ENCODE measurements at regions not wholly inside any gene's neighbourhood (a gene's known extent, or its start where the extent isn't known, plus 50 kb on each side); places are given as distances from the start of the nearest gene placed in this dataset.

DNA sequence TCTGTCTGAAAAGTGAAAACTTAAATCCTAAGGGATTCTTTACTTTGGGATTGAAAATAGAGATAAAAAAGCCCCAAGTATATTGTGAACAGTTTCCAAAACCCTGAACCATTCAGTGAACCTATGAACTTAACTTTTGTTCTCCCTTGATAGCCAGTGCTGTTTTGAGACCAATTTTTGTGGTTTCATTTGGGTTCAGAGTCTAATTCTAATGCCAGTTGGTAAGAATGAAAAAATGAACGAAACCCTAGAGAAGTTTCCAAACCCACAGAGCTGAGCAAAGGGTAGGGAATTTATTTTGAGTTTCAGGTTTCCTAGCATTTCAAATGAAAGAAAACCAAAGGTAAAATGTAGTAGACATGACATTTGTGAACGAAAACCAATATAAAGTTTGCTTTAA lies 1366.8 kb downstream of the EFNA5 start:
- Histone ChIP-seq H3K79me1 (ENCODE audit: insufficient read depth, low read depth, low read length, poor library complexity, severe bottlenecking) (no peaks in the 10 kb centered on the region), H4K91ac (ENCODE audit: insufficient read length, low read depth, low read length) (no peak overlapping the region), H3K23me2 (ENCODE audit: insufficient read length, low read depth, low read length, poor library complexity, severe bottlenecking) (no peaks in the 10 kb centered on the region), H3K56ac (ENCODE audit: insufficient read length, low read depth, low read length) (no peak overlapping the region), H2AFZ (ENCODE audit: low read length) (no peak overlapping the region), H3K4me1 (ENCODE audit: insufficient read depth, low read length) (peaks cover 4% of the 10 kb centered on the region; the same call in 1 of the 2 replicates), H3K79me2 (ENCODE audit: insufficient read depth, low read length) (no peaks in the 10 kb centered on the region), H3K4me2 (ENCODE audit: insufficient read depth, insufficient read length, low read length) (no peak overlapping the region), H4K8ac (replicated peaks; ENCODE audit: insufficient read length, low read depth, low read length) (no peak overlapping the region), H3K14ac (ENCODE audit: insufficient read depth, low read length) (no peak overlapping the region), H3K27ac (ENCODE audit: insufficient read length, low read depth, low read length) (no peak overlapping the region), H4K20me1 (ENCODE audit: control insufficient read depth, insufficient read depth, insufficient read length) (no peaks in the 10 kb centered on the region), H2BK5ac (ENCODE audit: insufficient read length, low read length) (no peak overlapping the region), H2AK5ac (ENCODE audit: insufficient read length, low read length) (no peak overlapping the region), H3K9ac (ENCODE audit: extremely low read depth, insufficient read length, low read length) (no peak overlapping the region), H4K5ac (ENCODE audit: insufficient read length, low read depth, low read length) (no peak overlapping the region), H2BK120ac (ENCODE audit: low read depth, low read length, poor library complexity, severe bottlenecking) (no peak overlapping the region), H2BK12ac (ENCODE audit: insufficient read length, low read depth, low read length) (no peak overlapping the region), H3T11ph (ENCODE audit: low read length) (no peak overlapping the region), H3K23ac (ENCODE audit: insufficient read length, low read depth, low read length) (no peak overlapping the region), H3K27me3 (ENCODE audit: insufficient read depth, low read length) (no peaks in the 10 kb centered on the region), H3K9me3 (ENCODE audit: control insufficient read depth, low read depth, low read length) (no peaks in the 10 kb centered on the region), H2BK20ac (ENCODE audit: low read depth, low read length, poor library complexity, severe bottlenecking) (no peak overlapping the region), H3K4ac (ENCODE audit: low read depth, low read length) (no peak overlapping the region), H3K18ac (ENCODE audit: insufficient read length, low read depth, low read length) (no peak overlapping the region), H2BK15ac (ENCODE audit: low read depth, low read length) (no peak overlapping the region)
- no peaks in the 10 kb centered on the region for H3K9me3 Mint-ChIP-seq
- WGBS (ENCODE audit: extremely low coverage, insufficient read length, low lambda C conversion rate) = no CpG with 5 or more reads among the region's 2 CpGs
- no peak overlapping the region for H3K4me3 Mint-ChIP-seq
- no peak overlapping the region for H3K27ac Mint-ChIP-seq
- DNase-seq = no peak
- TF ChIP-seq, protein P1, sequence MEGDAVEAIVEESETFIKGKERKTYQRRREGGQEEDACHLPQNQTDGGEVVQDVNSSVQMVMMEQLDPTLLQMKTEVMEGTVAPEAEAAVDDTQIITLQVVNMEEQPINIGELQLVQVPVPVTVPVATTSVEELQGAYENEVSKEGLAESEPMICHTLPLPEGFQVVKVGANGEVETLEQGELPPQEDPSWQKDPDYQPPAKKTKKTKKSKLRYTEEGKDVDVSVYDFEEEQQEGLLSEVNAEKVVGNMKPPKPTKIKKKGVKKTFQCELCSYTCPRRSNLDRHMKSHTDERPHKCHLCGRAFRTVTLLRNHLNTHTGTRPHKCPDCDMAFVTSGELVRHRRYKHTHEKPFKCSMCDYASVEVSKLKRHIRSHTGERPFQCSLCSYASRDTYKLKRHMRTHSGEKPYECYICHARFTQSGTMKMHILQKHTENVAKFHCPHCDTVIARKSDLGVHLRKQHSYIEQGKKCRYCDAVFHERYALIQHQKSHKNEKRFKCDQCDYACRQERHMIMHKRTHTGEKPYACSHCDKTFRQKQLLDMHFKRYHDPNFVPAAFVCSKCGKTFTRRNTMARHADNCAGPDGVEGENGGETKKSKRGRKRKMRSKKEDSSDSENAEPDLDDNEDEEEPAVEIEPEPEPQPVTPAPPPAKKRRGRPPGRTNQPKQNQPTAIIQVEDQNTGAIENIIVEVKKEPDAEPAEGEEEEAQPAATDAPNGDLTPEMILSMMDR (conservative IDR thresholded peaks at IDR 0.05) = no peak
- no peaks in the 10 kb centered on the region; a peak in 1 of 7 replicates for H3K36me3 Mint-ChIP-seq (ENCODE audit: insufficient read depth in 1 of 3, low read depth in 3 of 3)
- peaks cover 14 to 19% of the 10 kb centered on the region in 2 experiments for H3K4me1 Mint-ChIP-seq
- H3K27me3 Mint-ChIP-seq (ENCODE audit: low read depth) = no peaks in the 10 kb centered on the region
